HepG2 (cell line): ENCODE measurements at regions not wholly inside any gene's neighbourhood (a gene's known extent, or its start where the extent isn't known, plus 50 kb on each side); places are given as distances from the start of the nearest gene placed in this dataset.

Experiments used
- ATAC-seq: fragments of 200-7000 bp; cut with Tn5 transposase; 3 replicates; pipeline ENCODE4 v1.9.1; 2020; ENCODE audit warnings: mild to moderate bottlenecking, moderate library complexity
- BruUV-seq: library from RNA; stranded (reverse); fragments of 400-500 nt; replicated peaks from 2 replicates; lab custom pipeline; 2021; lab: Mats Ljungman, UMichigan
- CTCF ChIA-PET: fragments of 300-600 bp; formaldehyde crosslinking; extraction: SDS; loops from one replicate; lab custom pipeline; 2021; ENCODE audit warnings: low total read pairs, inconsistent platforms, low intra/inter-chr PET ratio; lab: Yijun Ruan, JAX
- POLR2A ChIA-PET: fragments of 350-600 bp; sonication (Branson Sonifier 250); formaldehyde crosslinking; loops from one replicate; lab custom pipeline; 2020; ENCODE audit warnings: antibody characterized with exemption, inconsistent platforms; lab: Yijun Ruan, JAX
- DNase-seq: peaks from one replicate; pipeline ENCODE4 v3.0.0-alpha.2; 2015; ENCODE audit warnings: low spot score
- FAIRE-seq: peaks from 3 replicates; lab custom pipeline; 2011; peaks lifted over from hg19 to GRCh38; lab: Jason Lieb, UNC
- H2AFZ ChIP-seq: one replicate; pipeline ENCODE4 v1.6.1; 2011; ENCODE audit warnings: low read length, inconsistent platforms
- H3K27ac ChIP-seq: fragments of 300-600 bp; 3 replicates; pipeline ENCODE4 v1.8.0; 2011; ENCODE audit warnings: mixed run types, mild to moderate bottlenecking, mixed read lengths, low read length, inconsistent platforms; ENCODE audit not compliant: insufficient read depth; ENCODE audit errors: extremely low read length
- H3K27me3 ChIP-seq, 2 experiments: fragments of 200-600 bp in 1 of 2; 2 replicates in 1 of 2; 3 replicates in 1 of 2; pipeline versions ENCODE4 v1.6.0 to v1.8.0; 2011; ENCODE audit warnings: low read length in 2 of 2, mild to moderate bottlenecking in 2 of 2, moderate library complexity in 2 of 2, inconsistent platforms in 1 of 2; ENCODE audit not compliant: insufficient read depth in 2 of 2, control insufficient read depth in 1 of 2
- H3K36me3 ChIP-seq, 2 experiments: fragments of 200-600 bp in 1 of 2; replicated peaks in 1 of 2; 2 replicates in 1 of 2; 3 replicates in 1 of 2; pipeline versions ENCODE4 v1.5.1 to v1.8.0; 2011; ENCODE audit warnings: low read length in 2 of 2, inconsistent platforms in 1 of 2; ENCODE audit not compliant: insufficient read depth in 2 of 2, control insufficient read depth in 1 of 2
- H3K4me1 ChIP-seq: 2 replicates; pipeline ENCODE4 v1.5.1; 2012; ENCODE audit warnings: low read length, inconsistent platforms; ENCODE audit not compliant: insufficient read depth
- H3K4me2 ChIP-seq: 2 replicates; pipeline ENCODE4 v1.6.0; 2011; ENCODE audit warnings: low read depth, low read length, inconsistent platforms
- H3K4me3 ChIP-seq, 3 experiments: fragments of 200-600 bp in 1 of 3; sonication (generic), shearing (Covaris generic) in 1 of 3; replicated peaks in 1 of 3; 2 replicates each; pipeline ENCODE4 v1.5.1; 2011 to 2016; ENCODE audit warnings: low read length in 3 of 3, inconsistent platforms in 2 of 3, low read depth in 2 of 3, mild to moderate bottlenecking in 2 of 3, control low read depth in 1 of 3, mixed read lengths in 1 of 3; ENCODE audit not compliant: insufficient read depth in 1 of 3
- H3K79me2 ChIP-seq: one replicate; pipeline ENCODE4 v1.6.1; 2011; ENCODE audit warnings: low read length, inconsistent platforms; ENCODE audit not compliant: insufficient read depth
- H3K9ac ChIP-seq: 2 replicates; pipeline ENCODE4 v1.6.0; 2011; ENCODE audit warnings: mild to moderate bottlenecking, low read depth, low read length, inconsistent platforms; ENCODE audit not compliant: insufficient read depth
- H3K9me3 ChIP-seq: 2 replicates; pipeline ENCODE4 v1.5.1; 2012; ENCODE audit warnings: mild to moderate bottlenecking, low read length
- H4K20me1 ChIP-seq: 2 replicates; pipeline ENCODE4 v1.6.0; 2011; ENCODE audit warnings: inconsistent platforms, mild to moderate bottlenecking, low read length, moderate library complexity; ENCODE audit not compliant: insufficient read depth
- PAF1 ChIP-seq: IDR thresholded peaks from 2 replicates; pipeline ENCODE4 v1.6.1; 2016; ENCODE audit warnings: missing genetic modification reagents, missing compliant biosample characterization
- PAX8 ChIP-seq: sonication (generic); formaldehyde crosslinking; IDR thresholded peaks from 2 replicates; pipeline ENCODE4 v1.8.0; 2022; ENCODE audit warnings: mild to moderate bottlenecking, missing genetic modification reagents, borderline replicate concordance
- SETDB1 ChIP-seq: sonication (generic); formaldehyde crosslinking; IDR thresholded peaks from 2 replicates; pipeline ENCODE4 v1.5.1; 2020; ENCODE audit warnings: missing genetic modification reagents, mild to moderate bottlenecking, borderline replicate concordance
- ZBTB1 ChIP-seq: sonication (generic); formaldehyde crosslinking; IDR thresholded peaks from 2 replicates; pipeline ENCODE4 v1.4.0; 2020; ENCODE audit warnings: missing genetic modification reagents, borderline replicate concordance
- ZFX ChIP-seq: sonication (generic); formaldehyde crosslinking; IDR thresholded peaks from 2 replicates; pipeline ENCODE4 v1.4.0; 2020; ENCODE audit warnings: mild to moderate bottlenecking, low read depth, missing genetic modification reagents, moderate library complexity
- ZNF567 ChIP-seq: sonication (generic); formaldehyde crosslinking; IDR thresholded peaks from 2 replicates; pipeline ENCODE4 v1.8.1; 2023; ENCODE audit warnings: mild to moderate bottlenecking, missing genetic modification reagents, borderline replicate concordance
- ZNF788 ChIP-seq: sonication (generic); formaldehyde crosslinking; IDR thresholded peaks from 2 replicates; pipeline ENCODE4 v1.5.0; 2020; ENCODE audit warnings: mild to moderate bottlenecking, missing genetic modification reagents, borderline replicate concordance
- ZNF878 ChIP-seq: sonication (generic); formaldehyde crosslinking; IDR thresholded peaks from 2 replicates; pipeline ENCODE4 v1.8.1; 2023; ENCODE audit warnings: mild to moderate bottlenecking, missing genetic modification reagents, moderate library complexity
- WGBS: methylation state at CpG from one replicate; pipeline ENCODE4 v1.1.6; 2017; ENCODE audit warnings: low lambda C conversion rate; 5-methylcytosine and 5-hydroxymethylcytosine counted together
- in situ Hi-C: cut with HindIII; loops from 2 replicates; pipeline ENCODE4 v1.10.0; 2017; ENCODE audit warnings: low pct_unique_long_range_greater_than_20kb; ENCODE audit not compliant: extremely low pct_ligation_motif_present
- intact Hi-C: fragments of 100-400 bp; cut with micrococcal nuclease; formaldehyde crosslinking; loops from one replicate; pipeline ENCODE4 v1.10.0; 2022; ENCODE audit not compliant: unreplicated experiment
- TF ChIP-seq, protein P1 (sequence below): sonication (generic); formaldehyde crosslinking; IDR thresholded peaks from 2 replicates; pipeline ENCODE4 v1.4.0; 2020; ENCODE audit warnings: low read depth, missing genetic modification reagents
- TF ChIP-seq, protein P2 (sequence below): sonication (generic); formaldehyde crosslinking; IDR thresholded peaks from 2 replicates; pipeline ENCODE4 v1.8.1; 2023; ENCODE audit warnings: mild to moderate bottlenecking, missing genetic modification reagents, borderline replicate concordance
- TF ChIP-seq, protein P3 (sequence below): sonication (generic); formaldehyde crosslinking; IDR thresholded peaks from 2 replicates; pipeline ENCODE4 v1.5.1; 2020; ENCODE audit warnings: mild to moderate bottlenecking, missing genetic modification reagents, moderate library complexity

DNA sequence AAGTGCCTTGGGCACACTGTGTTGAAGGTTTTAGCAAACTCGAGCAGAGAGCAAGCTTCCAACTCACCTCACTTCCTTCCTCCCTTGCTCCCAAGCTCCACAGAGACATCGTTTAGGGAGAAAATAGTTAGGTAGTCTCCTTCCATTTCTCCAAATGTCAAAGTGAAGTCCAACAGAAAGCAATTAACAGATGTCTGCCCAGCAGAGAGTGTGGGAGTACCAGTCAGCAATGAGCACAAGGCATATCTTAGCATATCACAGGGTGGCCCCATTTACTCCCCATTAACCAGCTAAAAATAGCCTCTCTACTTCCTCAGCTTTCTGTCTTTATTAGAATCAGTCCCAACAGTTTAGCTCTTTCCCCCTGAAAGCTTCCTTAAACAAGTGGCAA lies 334.2 kb upstream of the CAMK1G start:
- FAIRE-seq = no peak
- H3K79me2 ChIP-seq = no peaks in the 10 kb centered on the region
- no peaks in the 10 kb centered on the region for H3K9me3 ChIP-seq
- intact Hi-C loops (loop anchor here (2.0 kb wide), 1 partner anchor 46 kb away; no protein-coding TSS in a partner anchor), in situ Hi-C loops (no loop called here)
- no peak overlapping the region for H3K4me3 ChIP-seq
- 0% methylated on average over 2 of the region's 2 CpGs for WGBS
- no TSS peak for BruUV-seq
- no peak for ATAC-seq
- no peaks in the 10 kb centered on the region for H4K20me1 ChIP-seq
- TF ChIP-seq PAF1 (CRISPR knock-in tag) (no peak), ZNF788 (CRISPR knock-in tag) (no peak), ZBTB1 (CRISPR knock-in tag) (no peak), ZNF567 (CRISPR knock-in tag) (no peak), ZFX (CRISPR knock-in tag) (no peak), PAX8 (CRISPR knock-in tag) (no peak), SETDB1 (CRISPR knock-in tag) (no peak), ZNF878 (no peak)
- TF ChIP-seq, protein P1, sequence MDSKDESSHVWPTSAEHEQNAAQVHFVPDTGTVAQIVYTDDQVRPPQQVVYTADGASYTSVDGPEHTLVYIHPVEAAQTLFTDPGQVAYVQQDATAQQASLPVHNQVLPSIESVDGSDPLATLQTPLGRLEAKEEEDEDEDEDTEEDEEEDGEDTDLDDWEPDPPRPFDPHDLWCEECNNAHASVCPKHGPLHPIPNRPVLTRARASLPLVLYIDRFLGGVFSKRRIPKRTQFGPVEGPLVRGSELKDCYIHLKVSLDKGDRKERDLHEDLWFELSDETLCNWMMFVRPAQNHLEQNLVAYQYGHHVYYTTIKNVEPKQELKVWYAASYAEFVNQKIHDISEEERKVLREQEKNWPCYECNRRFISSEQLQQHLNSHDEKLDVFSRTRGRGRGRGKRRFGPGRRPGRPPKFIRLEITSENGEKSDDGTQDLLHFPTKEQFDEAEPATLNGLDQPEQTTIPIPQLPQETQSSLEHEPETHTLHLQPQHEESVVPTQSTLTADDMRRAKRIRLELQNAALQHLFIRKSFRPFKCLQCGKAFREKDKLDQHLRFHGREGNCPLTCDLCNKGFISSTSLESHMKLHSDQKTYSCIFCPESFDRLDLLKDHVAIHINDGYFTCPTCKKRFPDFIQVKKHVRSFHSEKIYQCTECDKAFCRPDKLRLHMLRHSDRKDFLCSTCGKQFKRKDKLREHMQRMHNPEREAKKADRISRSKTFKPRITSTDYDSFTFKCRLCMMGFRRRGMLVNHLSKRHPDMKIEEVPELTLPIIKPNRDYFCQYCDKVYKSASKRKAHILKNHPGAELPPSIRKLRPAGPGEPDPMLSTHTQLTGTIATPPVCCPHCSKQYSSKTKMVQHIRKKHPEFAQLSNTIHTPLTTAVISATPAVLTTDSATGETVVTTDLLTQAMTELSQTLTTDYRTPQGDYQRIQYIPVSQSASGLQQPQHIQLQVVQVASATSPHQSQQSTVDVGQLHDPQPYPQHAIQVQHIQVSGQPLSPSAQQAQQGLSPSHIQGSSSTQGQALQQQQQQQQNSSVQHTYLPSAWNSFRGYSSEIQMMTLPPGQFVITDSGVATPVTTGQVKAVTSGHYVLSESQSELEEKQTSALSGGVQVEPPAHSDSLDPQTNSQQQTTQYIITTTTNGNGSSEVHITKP (CRISPR knock-in tag) = no peak
- TF ChIP-seq, protein P2, sequence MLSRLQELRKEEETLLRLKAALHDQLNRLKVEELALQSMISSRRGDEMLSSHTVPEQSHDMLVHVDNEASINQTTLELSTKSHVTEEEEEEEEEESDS (CRISPR knock-in tag) = no peak
- TF ChIP-seq, protein P3, sequence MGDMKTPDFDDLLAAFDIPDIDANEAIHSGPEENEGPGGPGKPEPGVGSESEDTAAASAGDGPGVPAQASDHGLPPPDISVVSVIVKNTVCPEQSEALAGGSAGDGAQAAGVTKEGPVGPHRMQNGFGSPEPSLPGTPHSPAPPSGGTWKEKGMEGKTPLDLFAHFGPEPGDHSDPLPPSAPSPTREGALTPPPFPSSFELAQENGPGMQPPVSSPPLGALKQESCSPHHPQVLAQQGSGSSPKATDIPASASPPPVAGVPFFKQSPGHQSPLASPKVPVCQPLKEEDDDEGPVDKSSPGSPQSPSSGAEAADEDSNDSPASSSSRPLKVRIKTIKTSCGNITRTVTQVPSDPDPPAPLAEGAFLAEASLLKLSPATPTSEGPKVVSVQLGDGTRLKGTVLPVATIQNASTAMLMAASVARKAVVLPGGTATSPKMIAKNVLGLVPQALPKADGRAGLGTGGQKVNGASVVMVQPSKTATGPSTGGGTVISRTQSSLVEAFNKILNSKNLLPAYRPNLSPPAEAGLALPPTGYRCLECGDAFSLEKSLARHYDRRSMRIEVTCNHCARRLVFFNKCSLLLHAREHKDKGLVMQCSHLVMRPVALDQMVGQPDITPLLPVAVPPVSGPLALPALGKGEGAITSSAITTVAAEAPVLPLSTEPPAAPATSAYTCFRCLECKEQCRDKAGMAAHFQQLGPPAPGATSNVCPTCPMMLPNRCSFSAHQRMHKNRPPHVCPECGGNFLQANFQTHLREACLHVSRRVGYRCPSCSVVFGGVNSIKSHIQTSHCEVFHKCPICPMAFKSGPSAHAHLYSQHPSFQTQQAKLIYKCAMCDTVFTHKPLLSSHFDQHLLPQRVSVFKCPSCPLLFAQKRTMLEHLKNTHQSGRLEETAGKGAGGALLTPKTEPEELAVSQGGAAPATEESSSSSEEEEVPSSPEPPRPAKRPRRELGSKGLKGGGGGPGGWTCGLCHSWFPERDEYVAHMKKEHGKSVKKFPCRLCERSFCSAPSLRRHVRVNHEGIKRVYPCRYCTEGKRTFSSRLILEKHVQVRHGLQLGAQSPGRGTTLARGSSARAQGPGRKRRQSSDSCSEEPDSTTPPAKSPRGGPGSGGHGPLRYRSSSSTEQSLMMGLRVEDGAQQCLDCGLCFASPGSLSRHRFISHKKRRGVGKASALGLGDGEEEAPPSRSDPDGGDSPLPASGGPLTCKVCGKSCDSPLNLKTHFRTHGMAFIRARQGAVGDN (CRISPR knock-in tag) = no peak
- no peak overlapping the region for H2AFZ ChIP-seq
- no peak overlapping the region for H3K9ac ChIP-seq
- CTCF ChIA-PET = interaction anchor here (1.2 kb wide), 1 partner anchor 46 kb away, joined by 7 read pairs; no protein-coding TSS in a partner anchor
- no peaks in the 10 kb centered on the region for H3K27me3 ChIP-seq
- no peak overlapping the region for H3K27ac ChIP-seq
- no peaks in the 10 kb centered on the region for H3K36me3 ChIP-seq
- no peak for DNase-seq
- POLR2A ChIA-PET = no interaction called here
- no peaks in the 10 kb centered on the region for H3K4me1 ChIP-seq
- H3K4me2 ChIP-seq = no peak overlapping the region
